ENCODE measurements at regions not wholly inside any gene's neighbourhood (a gene's known extent, or its start where the extent isn't known, plus 50 kb on each side); places are given as distances from the start of the nearest gene placed in this dataset.

- Mint-ChIP-seq H3K27me3 (ENCODE audit: low read depth) (no peaks in the 10 kb centered on the region), H3K27ac (no peak overlapping the region), H3K36me3 (ENCODE audit: insufficient read depth in 1 of 3, low read depth in 3 of 3) (no peaks in the 10 kb centered on the region), H3K9me3 (no peaks in the 10 kb centered on the region), H3K4me1 (peaks cover 13 to 23% of the 10 kb centered on the region in 2 experiments), H3K4me3 (no peak overlapping the region)
- Histone ChIP-seq H3K79me2 (ENCODE audit: insufficient read depth, low read length) (no peaks in the 10 kb centered on the region), H2AK5ac (ENCODE audit: insufficient read length, low read length) (no peak overlapping the region), H4K5ac (ENCODE audit: insufficient read length, low read depth, low read length) (no peak overlapping the region), H2BK12ac (ENCODE audit: insufficient read length, low read depth, low read length) (no peak overlapping the region), H3K27me3 (ENCODE audit: insufficient read depth, low read length) (no peaks in the 10 kb centered on the region), H3K18ac (ENCODE audit: insufficient read length, low read depth, low read length) (no peak overlapping the region), H4K91ac (ENCODE audit: insufficient read length, low read depth, low read length) (no peak overlapping the region), H3K27ac (ENCODE audit: insufficient read length, low read depth, low read length) (no peak overlapping the region), H2BK120ac (ENCODE audit: low read depth, low read length, poor library complexity, severe bottlenecking) (no peak overlapping the region), H3K23ac (ENCODE audit: insufficient read length, low read depth, low read length) (no peak overlapping the region), H3K79me1 (ENCODE audit: insufficient read depth, low read depth, low read length, poor library complexity, severe bottlenecking) (no peaks in the 10 kb centered on the region), H3K4me2 (ENCODE audit: insufficient read depth, insufficient read length, low read length) (no peak overlapping the region), H2BK5ac (ENCODE audit: insufficient read length, low read length) (no peak overlapping the region), H4K8ac (replicated peaks; ENCODE audit: insufficient read length, low read depth, low read length) (no peak overlapping the region), H3K4ac (ENCODE audit: low read depth, low read length) (no peak overlapping the region), H2AFZ (ENCODE audit: low read length) (no peak overlapping the region), H2BK15ac (ENCODE audit: low read depth, low read length) (no peak overlapping the region), H3T11ph (ENCODE audit: low read length) (no peak overlapping the region), H2BK20ac (ENCODE audit: low read depth, low read length, poor library complexity, severe bottlenecking) (no peak overlapping the region), H3K4me1 (ENCODE audit: insufficient read depth, low read length) (peaks cover 3% of the 10 kb centered on the region; the same call in 1 of the 2 replicates), H3K9me3 (ENCODE audit: control insufficient read depth, low read depth, low read length) (no peaks in the 10 kb centered on the region), H4K20me1 (ENCODE audit: control insufficient read depth, insufficient read depth, insufficient read length) (no peaks in the 10 kb centered on the region), H3K23me2 (ENCODE audit: insufficient read length, low read depth, low read length, poor library complexity, severe bottlenecking) (no peaks in the 10 kb centered on the region), H3K14ac (ENCODE audit: insufficient read depth, low read length) (no peak overlapping the region), H3K56ac (ENCODE audit: insufficient read length, low read depth, low read length) (no peak overlapping the region), H3K9ac (ENCODE audit: extremely low read depth, insufficient read length, low read length) (no peak overlapping the region)
- no CpG with 5 or more reads among the region's 3 CpGs for WGBS (ENCODE audit: extremely low coverage, insufficient read length, low lambda C conversion rate)
- TF ChIP-seq, protein P1, sequence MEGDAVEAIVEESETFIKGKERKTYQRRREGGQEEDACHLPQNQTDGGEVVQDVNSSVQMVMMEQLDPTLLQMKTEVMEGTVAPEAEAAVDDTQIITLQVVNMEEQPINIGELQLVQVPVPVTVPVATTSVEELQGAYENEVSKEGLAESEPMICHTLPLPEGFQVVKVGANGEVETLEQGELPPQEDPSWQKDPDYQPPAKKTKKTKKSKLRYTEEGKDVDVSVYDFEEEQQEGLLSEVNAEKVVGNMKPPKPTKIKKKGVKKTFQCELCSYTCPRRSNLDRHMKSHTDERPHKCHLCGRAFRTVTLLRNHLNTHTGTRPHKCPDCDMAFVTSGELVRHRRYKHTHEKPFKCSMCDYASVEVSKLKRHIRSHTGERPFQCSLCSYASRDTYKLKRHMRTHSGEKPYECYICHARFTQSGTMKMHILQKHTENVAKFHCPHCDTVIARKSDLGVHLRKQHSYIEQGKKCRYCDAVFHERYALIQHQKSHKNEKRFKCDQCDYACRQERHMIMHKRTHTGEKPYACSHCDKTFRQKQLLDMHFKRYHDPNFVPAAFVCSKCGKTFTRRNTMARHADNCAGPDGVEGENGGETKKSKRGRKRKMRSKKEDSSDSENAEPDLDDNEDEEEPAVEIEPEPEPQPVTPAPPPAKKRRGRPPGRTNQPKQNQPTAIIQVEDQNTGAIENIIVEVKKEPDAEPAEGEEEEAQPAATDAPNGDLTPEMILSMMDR (conservative IDR thresholded peaks at IDR 0.05), result no peak
- no peak for DNase-seq
Observed at GRCh38 chr13:31944262-31945160, 87.1 kb upstream of the FRY start.
